ENCODE measurements at regions not wholly inside any gene's neighbourhood (a gene's known extent, or its start where the extent isn't known, plus 50 kb on each side); places are given as distances from the start of the nearest gene placed in this dataset.
"Not testable (repeated sequence)": the region's sequence is repeated elsewhere in the genome, so short reads cannot be mapped to it uniquely, and the experiment has no call there.

DNA sequence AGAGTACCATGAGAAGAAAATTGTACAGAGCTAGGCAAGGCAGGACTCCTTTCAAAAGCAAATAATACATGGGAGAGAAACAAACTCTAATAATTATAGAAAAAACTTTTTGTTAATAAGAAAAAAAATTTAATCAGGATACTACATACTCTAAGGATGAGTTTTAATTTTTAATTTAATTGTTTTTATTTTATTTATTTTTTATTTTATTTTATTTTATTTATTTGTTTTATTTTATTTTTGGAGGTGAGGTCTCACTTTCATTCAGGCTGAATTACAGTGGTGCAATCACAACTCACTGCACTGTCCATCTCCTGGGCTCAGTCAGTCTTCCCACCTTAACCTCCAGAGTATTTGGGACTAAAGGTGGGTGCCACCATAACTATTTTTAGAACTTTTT, 1347.2 kb downstream of the NLGN4Y start:
- no peak for ATAC-seq
- Mint-ChIP-seq H3K36me3 (no peaks in the 10 kb centered on the region), H3K9me3 (no peaks in the 10 kb centered on the region), H3K4me1 (no peaks in the 10 kb centered on the region), H3K27me3 (ENCODE audit: low read depth) (no peaks in the 10 kb centered on the region), H3K27ac (no peak overlapping the region), H3K4me3 (no peak overlapping the region)
- peak; percentile 91 for TF ChIP-seq HMGA2 (CRISPR knock-in tag; IDR thresholded peaks at IDR 0.05)
- no peak for TF ChIP-seq FOXP1 (CRISPR knock-in tag; IDR thresholded peaks at IDR 0.05; ENCODE audit: borderline replicate concordance)
- TF ChIP-seq, protein P1, sequence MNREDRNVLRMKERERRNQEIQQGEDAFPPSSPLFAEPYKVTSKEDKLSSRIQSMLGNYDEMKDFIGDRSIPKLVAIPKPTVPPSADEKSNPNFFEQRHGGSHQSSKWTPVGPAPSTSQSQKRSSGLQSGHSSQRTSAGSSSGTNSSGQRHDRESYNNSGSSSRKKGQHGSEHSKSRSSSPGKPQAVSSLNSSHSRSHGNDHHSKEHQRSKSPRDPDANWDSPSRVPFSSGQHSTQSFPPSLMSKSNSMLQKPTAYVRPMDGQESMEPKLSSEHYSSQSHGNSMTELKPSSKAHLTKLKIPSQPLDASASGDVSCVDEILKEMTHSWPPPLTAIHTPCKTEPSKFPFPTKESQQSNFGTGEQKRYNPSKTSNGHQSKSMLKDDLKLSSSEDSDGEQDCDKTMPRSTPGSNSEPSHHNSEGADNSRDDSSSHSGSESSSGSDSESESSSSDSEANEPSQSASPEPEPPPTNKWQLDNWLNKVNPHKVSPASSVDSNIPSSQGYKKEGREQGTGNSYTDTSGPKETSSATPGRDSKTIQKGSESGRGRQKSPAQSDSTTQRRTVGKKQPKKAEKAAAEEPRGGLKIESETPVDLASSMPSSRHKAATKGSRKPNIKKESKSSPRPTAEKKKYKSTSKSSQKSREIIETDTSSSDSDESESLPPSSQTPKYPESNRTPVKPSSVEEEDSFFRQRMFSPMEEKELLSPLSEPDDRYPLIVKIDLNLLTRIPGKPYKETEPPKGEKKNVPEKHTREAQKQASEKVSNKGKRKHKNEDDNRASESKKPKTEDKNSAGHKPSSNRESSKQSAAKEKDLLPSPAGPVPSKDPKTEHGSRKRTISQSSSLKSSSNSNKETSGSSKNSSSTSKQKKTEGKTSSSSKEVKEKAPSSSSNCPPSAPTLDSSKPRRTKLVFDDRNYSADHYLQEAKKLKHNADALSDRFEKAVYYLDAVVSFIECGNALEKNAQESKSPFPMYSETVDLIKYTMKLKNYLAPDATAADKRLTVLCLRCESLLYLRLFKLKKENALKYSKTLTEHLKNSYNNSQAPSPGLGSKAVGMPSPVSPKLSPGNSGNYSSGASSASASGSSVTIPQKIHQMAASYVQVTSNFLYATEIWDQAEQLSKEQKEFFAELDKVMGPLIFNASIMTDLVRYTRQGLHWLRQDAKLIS (CRISPR knock-in tag; IDR thresholded peaks at IDR 0.05; ENCODE audit: borderline replicate concordance): no peak
- ChIA-PET CTCF (no interaction called here), POLR2A (no interaction called here)
- DNase-seq (ENCODE audit: low spot score): no peak

DNA sequence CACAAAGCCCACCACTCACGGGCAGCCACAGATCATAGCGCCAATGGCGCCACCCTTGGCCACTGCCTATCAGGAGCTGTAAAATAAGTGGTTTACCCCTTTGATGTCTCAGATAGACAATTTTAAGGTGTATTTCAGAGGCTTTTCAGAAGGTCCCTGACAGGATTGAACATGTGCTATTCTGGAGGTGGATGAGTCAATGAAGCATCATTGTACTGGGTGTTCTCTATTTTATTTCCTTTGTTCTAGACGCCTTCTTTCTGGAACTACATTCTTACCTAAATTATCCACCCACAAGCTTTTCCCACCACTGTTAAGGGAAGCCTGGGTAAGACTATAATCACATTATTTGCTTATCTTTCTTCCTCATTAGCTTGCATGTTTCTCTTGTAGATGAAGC, 1351.6 kb downstream of the NLGN4Y start:
- DNase-seq (ENCODE audit: low spot score): not testable (repeated sequence)

GRCh38 chrY:15903524-15903923, 1379.2 kb downstream of the NLGN4Y start:
- H3K4me1 Mint-ChIP-seq; H3K36me3 Mint-ChIP-seq; POLR2A ChIA-PET; DNase-seq (ENCODE audit: low spot score); H3K27me3 Mint-ChIP-seq (ENCODE audit: low read depth); ATAC-seq; CTCF ChIA-PET; H3K4me3 Mint-ChIP-seq; H3K9me3 Mint-ChIP-seq; H3K27ac Mint-ChIP-seq: not testable (repeated sequence)

More for the DNA sequence above, 1351.6 kb downstream of the NLGN4Y start:
- H3K36me3 Mint-ChIP-seq; H3K27ac Mint-ChIP-seq; H3K4me1 Mint-ChIP-seq; H3K4me3 Mint-ChIP-seq; H3K9me3 Mint-ChIP-seq; CTCF ChIA-PET; POLR2A ChIA-PET; H3K27me3 Mint-ChIP-seq (ENCODE audit: low read depth); ATAC-seq: not testable (repeated sequence)

DNA sequence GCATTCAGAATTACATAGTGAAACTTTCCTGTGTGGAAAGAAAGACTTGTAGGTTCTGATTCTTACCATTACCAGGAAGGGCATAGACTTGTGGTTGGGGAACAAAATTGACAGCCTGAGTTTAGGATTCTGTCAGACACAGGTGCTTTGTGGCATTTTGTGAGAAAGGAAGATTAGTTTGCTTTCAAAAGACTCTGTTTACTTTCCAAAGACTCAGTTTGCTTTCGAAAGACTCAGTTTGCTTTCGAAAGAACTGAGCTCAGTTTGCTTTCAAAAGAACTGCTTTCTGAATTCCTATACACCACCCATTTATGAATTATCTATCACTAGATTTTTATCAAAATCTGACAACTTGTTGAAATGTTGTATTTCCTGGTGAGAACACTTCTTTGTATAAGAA, 1381.2 kb downstream of the NLGN4Y start:
- Mint-ChIP-seq H3K27ac (no peak overlapping the region), H3K9me3 (peaks cover 21% of the 10 kb centered on the region), H3K4me1 (0 out of 2 replicates have a peak, but pooled peaks cover 5% of the 10 kb centered on the region), H3K36me3 (peaks cover 10% of the 10 kb centered on the region), H3K4me3 (no peak overlapping the region), H3K27me3 (ENCODE audit: low read depth) (no peaks in the 10 kb centered on the region)
- DNase-seq (ENCODE audit: low spot score) (no peak), ATAC-seq (no peak)
- TF ChIP-seq PRDM15 (CRISPR knock-in tag; IDR thresholded peaks at IDR 0.05) (no peak), CREM (CRISPR knock-in tag; IDR thresholded peaks at IDR 0.05) (no peak), E2F4 (CRISPR knock-in tag; IDR thresholded peaks at IDR 0.05; ENCODE audit: borderline replicate concordance, low read depth) (no peak), ZNF532 (CRISPR knock-in tag; IDR thresholded peaks at IDR 0.05; ENCODE audit: borderline replicate concordance) (no peak)
- POLR2A ChIA-PET: no interaction called here
- CTCF ChIA-PET: no interaction called here
